ENCODE measurements at regions not wholly inside any gene's neighbourhood (a gene's known extent, or its start where the extent isn't known, plus 50 kb on each side); places are given as distances from the start of the nearest gene placed in this dataset.
"Not testable (repeated sequence)": the region's sequence is repeated elsewhere in the genome, so short reads cannot be mapped to it uniquely, and the experiment has no call there.

GRCh38 chr3:146709969-146710368 lies 104.8 kb upstream of the PLSCR5 start:
- Histone ChIP-seq H3K27me3 (no peaks in the 10 kb centered on the region), H3K36me3 (no peaks in the 10 kb centered on the region), H3K27ac (no peak overlapping the region), H3K4me3 (no peak overlapping the region), H3K4me1 (no peaks in the 10 kb centered on the region), H3K9me3 (no peaks in the 10 kb centered on the region)
- no peak for DNase-seq (ENCODE audit: low spot score)
- TF ChIP-seq CTCF (IDR thresholded peaks at IDR 0.05), result no peak

DNA sequence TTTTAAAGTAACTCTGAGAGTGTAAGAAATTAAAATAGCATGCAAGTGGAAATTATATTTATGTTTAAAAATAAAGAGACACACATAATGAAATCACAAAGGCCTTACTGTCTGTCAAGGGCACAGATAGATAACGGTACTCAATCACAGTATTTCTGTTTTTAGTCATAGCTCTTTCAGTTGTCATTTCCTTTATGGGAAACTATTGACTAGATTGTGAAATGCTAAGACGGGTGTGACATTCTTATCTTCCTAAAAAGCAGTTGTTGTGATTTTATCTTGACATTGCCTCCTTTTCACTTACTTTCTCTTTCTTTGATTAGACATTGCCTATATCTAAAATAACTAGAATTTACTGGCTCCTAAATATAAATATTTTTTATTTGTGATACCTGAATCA lies 100.1 kb upstream of the PLSCR5 start:
- Histone ChIP-seq H3K4me1 (no peaks in the 10 kb centered on the region), H3K4me3 (no peak overlapping the region), H3K27ac (no peak overlapping the region), H3K36me3 (no peaks in the 10 kb centered on the region), H3K9me3 (no peaks in the 10 kb centered on the region), H3K27me3 (no peaks in the 10 kb centered on the region)
- no peak for TF ChIP-seq CTCF (IDR thresholded peaks at IDR 0.05)
- no peak for DNase-seq (ENCODE audit: low spot score)

DNA sequence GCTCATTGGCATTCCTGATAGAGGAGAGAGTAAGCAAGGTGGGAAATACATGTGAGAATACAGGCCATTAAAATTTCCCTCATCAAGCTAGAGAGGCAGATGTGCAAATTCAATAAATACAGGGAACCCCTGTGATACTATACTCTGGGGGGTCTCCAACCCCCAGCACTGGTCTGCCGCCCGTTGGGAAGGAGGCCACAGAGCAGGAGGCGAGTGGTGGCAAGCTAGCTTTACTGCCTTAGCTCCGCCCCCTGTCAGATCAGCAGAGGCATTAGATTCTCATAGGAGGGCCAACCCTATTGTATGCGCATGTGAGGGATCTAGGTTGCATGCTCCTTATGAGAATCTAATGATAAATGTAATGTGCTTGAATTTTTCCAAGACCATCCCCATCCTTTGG lies 97.1 kb upstream of the PLSCR5 start:
- Histone ChIP-seq H3K4me3 (no peak overlapping the region), H3K9me3 (no peaks in the 10 kb centered on the region), H3K4me1 (no peaks in the 10 kb centered on the region), H3K27me3 (no peaks in the 10 kb centered on the region), H3K36me3 (no peaks in the 10 kb centered on the region), H3K27ac (no peak overlapping the region)
- no peak for TF ChIP-seq CTCF (IDR thresholded peaks at IDR 0.05)
- no peak for DNase-seq (ENCODE audit: low spot score)

DNA sequence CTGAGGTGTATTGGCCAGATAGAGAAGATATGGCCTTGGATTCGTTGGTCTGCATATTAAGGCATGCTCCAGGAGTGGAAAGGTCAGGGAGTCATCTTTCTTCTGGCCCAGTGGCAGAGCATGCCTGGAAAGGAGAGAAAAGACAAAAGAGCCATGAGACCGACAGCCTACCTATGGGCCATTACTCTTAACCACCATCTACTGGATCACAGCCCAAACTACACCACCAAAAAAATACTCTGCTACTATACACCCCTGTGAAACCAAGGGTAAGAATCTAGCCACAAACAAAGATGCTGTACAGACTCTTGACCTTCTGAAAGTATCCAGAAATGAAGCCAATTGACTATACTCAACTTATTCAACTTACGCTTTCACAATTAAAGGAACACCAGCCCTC lies 96.1 kb upstream of the PLSCR5 start:
- Histone ChIP-seq H3K4me1 (no peaks in the 10 kb centered on the region), H3K36me3 (no peaks in the 10 kb centered on the region), H3K4me3 (no peak overlapping the region), H3K27ac (no peak overlapping the region), H3K9me3 (no peaks in the 10 kb centered on the region), H3K27me3 (no peaks in the 10 kb centered on the region)
- DNase-seq (ENCODE audit: low spot score), result no peak
- TF ChIP-seq CTCF (IDR thresholded peaks at IDR 0.05), result no peak

- DNase-seq (ENCODE audit: low spot score); H3K27ac ChIP-seq; H3K4me1 ChIP-seq; H3K9me3 ChIP-seq; H3K36me3 ChIP-seq; H3K4me3 ChIP-seq; H3K27me3 ChIP-seq: not testable (repeated sequence)
Measured at GRCh38 chr3:146700025-146700424, 94.9 kb upstream of the PLSCR5 start.

GRCh38 chr3:146692254-146692653 lies 87.1 kb upstream of the PLSCR5 start:
- no peak for DNase-seq (ENCODE audit: low spot score)
- TF ChIP-seq CTCF (IDR thresholded peaks at IDR 0.05), result no peak
- Histone ChIP-seq H3K27ac (no peak overlapping the region), H3K9me3 (peaks cover 0 to 13% of the 10 kb centered on the region in 2 donors), H3K27me3 (no peaks in the 10 kb centered on the region), H3K4me1 (no peaks in the 10 kb centered on the region), H3K36me3 (no peaks in the 10 kb centered on the region), H3K4me3 (no peak overlapping the region)
